Stomach (tissue), 8 donors: ENCODE measurements at regions not wholly inside any gene's neighbourhood (a gene's known extent, or its start where the extent isn't known, plus 50 kb on each side); places are given as distances from the start of the nearest gene placed in this dataset.

Experiments
- DNase-seq, 2 donors: peaks; one replicate each; pipeline versions ENCODE4 v3.0.0 to v3.0.0-alpha.2; 2013 to 2019
- H3K27ac ChIP-seq, 5 donors: fragments of 200-600 bp in 4 of 5; sonication (generic) in 4 of 5; one replicate each; pipeline ENCODE4 v1.5.1; 2013 to 2019; ENCODE audit warnings: mild to moderate bottlenecking in 1 of 5, moderate library complexity in 1 of 5
- H3K27me3 ChIP-seq, 3 donors: fragments of 200-600 bp; sonication (generic); one replicate each; pipeline ENCODE4 v1.5.1; 2017 to 2019; ENCODE audit warnings: mixed run types in 1 of 3
- H3K36me3 ChIP-seq, 4 donors: fragments of 200-600 bp; sonication (generic); 1 replicate in 3 of 4; 2 replicates in 1 of 4; pipeline ENCODE4 v1.5.1; 2016 to 2019
- H3K4me1 ChIP-seq, 4 donors: fragments of 200-600 bp; sonication (generic); one replicate each; pipeline ENCODE4 v1.5.1; 2016 to 2019
- H3K4me3 ChIP-seq, 4 donors: fragments of 200-600 bp; sonication (generic) in 3 of 4; one replicate each; pipeline ENCODE4 v1.5.1; 2016 to 2019; ENCODE audit warnings: mild to moderate bottlenecking in 1 of 4
- H3K9me3 ChIP-seq, 4 donors: fragments of 200-600 bp; sonication (generic); one replicate each; pipeline ENCODE4 v1.5.1; 2016 to 2019
- CTCF ChIP-seq, 7 experiments: fragments of 450-650 bp in 4 of 7; fragments of 200-600 bp in 3 of 7; sonication (generic) in 3 of 7; IDR thresholded peaks; one replicate each; pipeline ENCODE4 v1.5.1; 2016 to 2019; ENCODE audit warnings: antibody characterized with exemption in 7 of 7, control low read depth in 2 of 7, mild to moderate bottlenecking in 1 of 7
- EP300 ChIP-seq: sonication (generic); formaldehyde crosslinking; IDR thresholded peaks from one replicate; pipeline ENCODE4 v1.6.1; 2017; ENCODE audit warnings: antibody characterized with exemption
- POLR2A ChIP-seq, 4 donors: fragments of 450-650 bp; IDR thresholded peaks; one replicate each; pipeline ENCODE4 v1.6.1; 2016; ENCODE audit warnings: antibody characterized with exemption in 4 of 4, control low read depth in 2 of 4, mild to moderate bottlenecking in 1 of 4, moderate library complexity in 1 of 4
- POLR2AphosphoS5 ChIP-seq, 3 donors: sonication (generic); formaldehyde crosslinking; IDR thresholded peaks; one replicate each; pipeline ENCODE4 v1.6.1; 2016; ENCODE audit warnings: antibody characterized with exemption in 3 of 3
- WGBS, 5 donors: extraction: QIAGEN DNeasy Blood & Tissue Kit in 3 of 5; methylation state at CpG; one replicate each; pipeline versions ENCODE4 v1.1.5 to v1.1.7; 2013 to 2018; 5-methylcytosine and 5-hydroxymethylcytosine counted together
- intact Hi-C: fragments of 100-400 bp; cut with DNase I; formaldehyde crosslinking; loops from one replicate; pipeline ENCODE4 v1.15.1; 2023; ENCODE audit warnings: low total_unique reads
- donor health status: healthy with polysubstance abuse.
- donor health status: Bipolar disorder and iron deficiency.
- donor health status: healthy.

DNA sequence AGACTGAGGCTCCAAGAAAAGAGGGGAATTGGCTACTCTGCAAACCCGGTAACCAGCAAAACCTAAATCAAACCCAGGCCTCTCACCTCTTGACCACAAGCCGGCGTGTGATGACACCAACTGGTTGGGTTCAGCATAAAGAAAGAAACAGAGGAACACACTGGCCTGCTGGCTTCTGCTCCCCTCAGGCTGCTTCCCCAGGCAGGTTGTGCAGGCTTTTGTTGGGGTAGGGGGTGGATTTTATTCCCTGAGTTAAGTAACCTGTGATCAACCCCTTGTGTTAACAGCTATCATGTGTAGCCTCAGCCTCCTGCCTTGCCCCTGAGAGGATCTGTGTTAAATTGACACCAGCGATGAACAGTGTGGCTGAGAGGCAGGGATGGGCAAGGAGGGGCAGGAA is 111.6 kb upstream of the ZBTB40 start:
- Histone ChIP-seq H3K27me3 (peaks cover 0 to 73% (median 41%) of the 10 kb centered on the region in 3 donors), H3K4me3 (no peak overlapping the region), H3K36me3 (no peaks in the 10 kb centered on the region), H3K9me3 (no peaks in the 10 kb centered on the region), H3K27ac (no peak overlapping the region), H3K4me1 (peaks cover 0 to 13% (median 6%) of the 10 kb centered on the region in 4 donors)
- intact Hi-C loops = no loop called here
- TF ChIP-seq EP300 (no peak), CTCF (IDR thresholded peaks at IDR 0.05) (no peak), POLR2A (IDR thresholded peaks at IDR 0.05) (no peak), POLR2AphosphoS5 (IDR thresholded peaks at IDR 0.05) (no peak)
- DNase-seq = no peak
- 81 to 90% (median 89%) methylated on average over 4 of the region's 4 CpGs for WGBS, 5 donors

DNA sequence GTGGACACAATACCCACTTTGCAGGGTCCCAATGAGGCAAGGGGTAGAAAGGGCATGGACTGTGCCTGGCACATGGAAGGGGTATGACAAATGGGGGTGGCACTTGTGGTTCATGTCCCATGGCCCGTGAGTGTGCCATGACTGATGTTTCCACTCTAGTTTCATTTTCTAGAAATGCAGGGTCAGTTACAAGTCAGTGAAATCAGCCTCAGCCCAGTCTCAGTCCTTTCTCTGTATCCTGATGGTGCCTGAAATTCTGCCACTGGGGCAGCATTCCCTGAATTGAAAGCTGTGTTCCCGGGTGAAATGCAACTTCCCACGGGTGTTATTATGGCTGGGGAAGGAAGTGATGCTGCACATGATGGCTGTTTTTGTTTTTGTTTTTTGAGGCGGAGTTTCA is 110.8 kb upstream of the ZBTB40 start:
- intact Hi-C loops = no loop called here
- peaks cover 0 to 13% (median 6%) of the 10 kb centered on the region in 4 donors for H3K4me1 ChIP-seq
- no peak overlapping the region for H3K4me3 ChIP-seq
- no peak for DNase-seq
- no peaks in the 10 kb centered on the region for H3K36me3 ChIP-seq
- no peaks in the 10 kb centered on the region for H3K9me3 ChIP-seq
- TF ChIP-seq CTCF (IDR thresholded peaks at IDR 0.05) (no peak), POLR2AphosphoS5 (IDR thresholded peaks at IDR 0.05) (no peak), POLR2A (IDR thresholded peaks at IDR 0.05) (no peak), EP300 (no peak)
- no peak overlapping the region for H3K27ac ChIP-seq
- 60 to 82% (median 75%) methylated on average over 4 of the region's 4 CpGs for WGBS, 5 donors
- H3K27me3 ChIP-seq = peaks cover 0 to 81% (median 41%) of the 10 kb centered on the region in 3 donors

DNA sequence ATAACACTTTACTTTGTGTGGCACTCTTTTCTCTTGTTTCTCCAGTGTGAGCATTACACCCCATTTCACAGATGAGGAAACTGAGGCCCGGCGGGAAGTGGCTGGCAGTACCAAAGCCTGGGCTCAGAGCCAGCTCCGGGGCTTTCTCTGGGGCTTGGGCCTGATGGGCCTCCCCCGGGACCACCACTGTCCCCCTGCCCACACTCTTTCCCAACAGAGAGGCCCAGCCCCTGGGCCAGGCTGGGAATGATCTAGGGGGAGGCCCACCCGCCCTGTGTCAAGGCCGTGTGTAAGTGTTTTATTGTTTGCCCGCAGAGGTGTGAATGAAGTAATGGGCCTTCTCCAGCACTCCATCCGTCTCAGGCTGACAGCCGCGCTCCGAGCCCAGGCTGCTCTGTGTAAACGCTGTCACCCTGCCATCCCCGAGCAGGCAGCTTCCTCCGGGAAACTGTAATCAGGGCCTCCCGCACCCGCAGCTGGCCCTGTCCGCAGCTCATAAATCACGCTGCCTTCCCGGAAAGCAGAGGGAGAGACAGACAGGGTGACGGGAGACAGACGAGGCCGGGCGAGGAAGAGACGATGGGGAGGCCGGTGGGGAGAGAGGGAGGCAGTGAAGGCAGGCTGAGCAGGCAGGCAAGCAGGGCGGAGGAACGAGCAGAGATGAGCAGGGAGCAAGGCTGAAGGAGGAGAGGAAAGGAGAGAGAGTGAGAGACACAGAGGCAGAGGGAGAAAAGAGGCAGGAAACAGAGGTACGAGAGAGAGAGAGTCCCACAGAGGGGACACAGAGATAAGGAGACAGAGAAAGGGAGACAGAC is 109.7 kb upstream of the ZBTB40 start:
- H3K4me3 ChIP-seq = no peak overlapping the region
- DNase-seq = peak in 1 of 2 donors; percentile 87
- peaks cover 0 to 91% (median 41%) of the 10 kb centered on the region in 3 donors for H3K27me3 ChIP-seq
- no peaks in the 10 kb centered on the region for H3K9me3 ChIP-seq
- 11 to 15% (median 12%) methylated on average over 27 to 28 of the region's 28 CpGs for WGBS, 5 donors
- intact Hi-C loops = no loop called here
- peak in 1 of 3 donors; percentile 34 for TF ChIP-seq POLR2AphosphoS5 (IDR thresholded peaks at IDR 0.05)
- no peak for TF ChIP-seq EP300
- H3K4me1 ChIP-seq = peaks cover 0 to 13% (median 6%) of the 10 kb centered on the region in 4 donors
- no peak overlapping the region for H3K27ac ChIP-seq
- H3K36me3 ChIP-seq = no peaks in the 10 kb centered on the region

DNA sequence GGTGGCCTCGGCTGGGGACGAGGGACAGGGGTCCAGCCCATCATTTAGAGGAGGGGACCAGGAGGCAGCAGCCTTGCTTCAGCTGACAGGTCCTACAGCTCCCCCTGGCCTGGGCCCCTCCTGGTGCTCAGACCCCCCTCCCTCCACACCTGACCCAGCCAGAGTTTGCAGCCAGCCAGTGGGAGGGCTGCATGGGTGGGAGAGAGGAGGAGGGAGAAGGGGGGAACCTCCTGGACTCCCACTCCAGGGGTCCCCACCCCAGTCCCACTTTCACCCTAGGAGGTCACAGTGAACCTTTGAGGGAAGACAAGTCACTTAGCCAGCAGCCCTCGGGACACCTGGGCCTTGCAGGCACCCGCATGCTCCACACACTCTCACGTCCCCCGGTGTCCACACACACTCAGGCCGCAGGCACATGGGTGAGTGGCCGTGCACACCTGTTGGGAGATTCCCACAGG is 108.9 kb upstream of the ZBTB40 start:
- TF ChIP-seq EP300 = no peak
- Histone ChIP-seq H3K27ac (no peak overlapping the region), H3K27me3 (peaks cover 0 to 91% (median 41%) of the 10 kb centered on the region in 3 donors), H3K4me3 (no peak overlapping the region), H3K4me1 (peaks cover 0 to 13% (median 8%) of the 10 kb centered on the region in 4 donors), H3K36me3 (no peaks in the 10 kb centered on the region), H3K9me3 (no peaks in the 10 kb centered on the region)
- 45 to 70% (median 66%) methylated on average over 8 of the region's 8 CpGs for WGBS, 5 donors
- DNase-seq = no peak
- intact Hi-C loops = no loop called here

DNA sequence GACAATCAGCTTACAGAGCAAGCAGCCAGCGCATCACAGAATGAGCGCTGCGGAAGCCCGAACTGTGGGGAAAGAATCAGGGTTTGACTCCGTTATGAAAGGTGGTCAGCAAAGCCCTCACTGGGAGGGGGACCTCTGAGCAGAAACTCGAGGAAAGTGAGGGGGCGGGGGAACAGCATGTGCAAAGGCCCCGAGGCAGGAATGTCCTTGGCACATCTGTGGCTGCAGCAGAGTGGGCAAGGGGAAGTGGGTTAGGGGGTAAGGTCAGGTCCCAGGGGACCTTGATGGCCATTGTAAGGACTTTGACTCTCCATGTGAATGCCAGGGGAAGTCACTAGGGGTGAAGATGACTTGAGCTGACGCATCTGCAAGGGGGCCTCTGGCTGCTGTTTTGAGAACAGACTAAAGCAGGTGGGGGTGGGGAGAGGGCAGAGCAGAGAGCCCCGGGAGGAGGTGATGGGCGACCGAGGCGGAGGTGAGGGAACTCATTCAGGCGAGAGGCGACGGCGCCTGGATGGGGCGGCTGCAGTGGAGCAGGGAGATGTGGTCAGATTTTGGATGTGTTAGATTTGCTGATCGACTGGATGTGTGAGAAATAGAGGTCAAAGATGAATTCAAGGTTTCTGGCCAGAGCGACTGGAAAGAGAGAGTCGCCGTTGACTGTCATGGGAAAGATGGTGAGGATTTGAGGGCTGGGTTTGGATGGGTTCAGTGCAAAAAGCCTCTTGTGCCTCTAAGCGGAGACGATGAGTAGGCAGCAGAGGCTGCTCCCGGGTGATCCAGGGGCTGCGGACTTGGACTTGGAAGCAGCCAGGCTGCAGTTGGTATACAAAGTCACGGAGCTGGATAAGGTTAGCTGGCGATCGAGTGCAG is 108.0 kb upstream of the ZBTB40 start:
- no peak for DNase-seq
- peaks cover 0 to 90% (median 41%) of the 10 kb centered on the region in 3 donors for H3K27me3 ChIP-seq
- 78 to 81% (median 79%) methylated on average over 29 of the region's 29 CpGs for WGBS, 5 donors
- H3K4me1 ChIP-seq = peaks cover 4 to 22% (median 15%) of the 10 kb centered on the region in 4 donors
- TF ChIP-seq POLR2AphosphoS5 (IDR thresholded peaks at IDR 0.05) (no peak), CTCF (IDR thresholded peaks at IDR 0.05) (no peak), POLR2A (IDR thresholded peaks at IDR 0.05) (no peak), EP300 (no peak)
- H3K27ac ChIP-seq = no peak overlapping the region
- no peak overlapping the region for H3K4me3 ChIP-seq
- H3K36me3 ChIP-seq = no peaks in the 10 kb centered on the region
- no peaks in the 10 kb centered on the region for H3K9me3 ChIP-seq
- intact Hi-C loops = no loop called here
